Activated CD4-positive, CD25-positive, alpha-beta regulatory T cell (primary cell): ENCODE measurements at regions not wholly inside any gene's neighbourhood (a gene's known extent, or its start where the extent isn't known, plus 50 kb on each side); places are given as distances from the start of the nearest gene placed in this dataset.

ENCODE experiments used
- DNase-seq, 4 experiments: peaks; one replicate each; lab custom pipeline; 2025; lab: John Stamatoyannopoulos, UW

- DNase-seq = no peak
These were observed 333.8 kb downstream of the ZNF621 start for GRCh38 chr3:40858364-40859115.

GRCh38 chr3:40862946-40863345 is 336.4 kb upstream of the CTNNB1 start:
- no peak for DNase-seq

- no peak for DNase-seq
These were observed 335.0 kb upstream of the CTNNB1 start for GRCh38 chr3:40864146-40864782.

GRCh38 chr3:40864915-40865314 is 334.4 kb upstream of the CTNNB1 start:
- DNase-seq = no peak

GRCh38 chr3:40867797-40868196 is 331.5 kb upstream of the CTNNB1 start:
- DNase-seq = no peak

- no peak for DNase-seq
These were observed 330.3 kb upstream of the CTNNB1 start for GRCh38 chr3:40869013-40869412.

GRCh38 chr3:40869939-40870338 is 329.4 kb upstream of the CTNNB1 start:
- DNase-seq = no peak

- DNase-seq = no peak
These were observed 327.9 kb upstream of the CTNNB1 start for GRCh38 chr3:40871394-40871793.

GRCh38 chr3:40872258-40872920 is 326.9 kb upstream of the CTNNB1 start:
- no peak for DNase-seq

- DNase-seq = no peak
These were observed 325.8 kb upstream of the CTNNB1 start for GRCh38 chr3:40873476-40873875.

GRCh38 chr3:40873934-40874699 is 325.2 kb upstream of the CTNNB1 start:
- no peak for DNase-seq

GRCh38 chr3:40875581-40875980 is 323.7 kb upstream of the CTNNB1 start:
- DNase-seq = no peak

- no peak for DNase-seq
These were observed 323.3 kb upstream of the CTNNB1 start for GRCh38 chr3:40876009-40876408.

- no peak for DNase-seq
These were observed 322.8 kb upstream of the CTNNB1 start for GRCh38 chr3:40876496-40876895.

- no peak for DNase-seq
These were observed 321.5 kb upstream of the CTNNB1 start for GRCh38 chr3:40877631-40878463.

GRCh38 chr3:40878464-40878905 is 320.8 kb upstream of the CTNNB1 start:
- DNase-seq = no peak

- no peak for DNase-seq
These were observed 313.9 kb upstream of the CTNNB1 start for GRCh38 chr3:40885430-40885829.

- DNase-seq = no peak
These were observed 312.5 kb upstream of the CTNNB1 start for GRCh38 chr3:40886660-40887425.

GRCh38 chr3:40891186-40891585 is 308.1 kb upstream of the CTNNB1 start:
- no peak for DNase-seq

GRCh38 chr3:40895109-40895508 is 304.2 kb upstream of the CTNNB1 start:
- no peak for DNase-seq

GRCh38 chr3:40899286-40899712 is 300.0 kb upstream of the CTNNB1 start:
- DNase-seq = no peak
